Kidney (tissue), 10 donors: ENCODE measurements at regions not wholly inside any gene's neighbourhood (a gene's known extent, or its start where the extent isn't known, plus 50 kb on each side); places are given as distances from the start of the nearest gene placed in this dataset.
"Not testable (repeated sequence)": the region's sequence is repeated elsewhere in the genome, so short reads cannot be mapped to it uniquely, and the experiment has no call there.

ENCODE experiments used
- DNase-seq, 5 donors: peaks; one replicate each; pipeline ENCODE4 v3.0.0-alpha.2; 2013 to 2020
- FAIRE-seq: peaks from 2 replicates; lab custom pipeline; 2012; peaks lifted over from hg19 to GRCh38; lab: Jason Lieb, UNC
- H3K27ac ChIP-seq, 2 donors: one replicate each; pipeline ENCODE4 v1.7.0; 2013; ENCODE audit warnings: low read depth in 2 of 2, low read length in 2 of 2, inconsistent platforms in 1 of 2
- H3K27me3 ChIP-seq: one replicate; pipeline ENCODE4 v1.7.1; 2013; ENCODE audit warnings: low read length, inconsistent platforms; ENCODE audit not compliant: control insufficient read depth, insufficient read depth
- H3K36me3 ChIP-seq, 3 donors: one replicate each; pipeline versions ENCODE4 v1.7.0 to v1.7.1; 2013; ENCODE audit warnings: low read length in 3 of 3, control low read depth in 1 of 3, inconsistent platforms in 1 of 3; ENCODE audit not compliant: insufficient read depth in 3 of 3, control insufficient read depth in 2 of 3
- H3K4me1 ChIP-seq, 3 donors: one replicate each; pipeline versions ENCODE4 v1.7.0 to v1.7.1; 2013; ENCODE audit warnings: low read length in 3 of 3, inconsistent platforms in 1 of 3, low read depth in 1 of 3; ENCODE audit not compliant: control insufficient read depth in 2 of 3, insufficient read depth in 2 of 3
- H3K4me3 ChIP-seq, 3 donors: one replicate each; pipeline versions ENCODE4 v1.7.0 to v1.8.1; 2013; ENCODE audit warnings: low read length in 3 of 3, control low read depth in 1 of 3, inconsistent platforms in 1 of 3
- H3K9ac ChIP-seq, 3 donors: one replicate each; pipeline versions ENCODE4 v1.7.0 to v1.7.1; 2013; ENCODE audit warnings: low read length in 3 of 3, control low read depth in 1 of 3, inconsistent platforms in 1 of 3
- H3K9me3 ChIP-seq, 3 donors: one replicate each; pipeline versions ENCODE4 v1.7.0 to v1.7.1; 2013; ENCODE audit warnings: low read length in 3 of 3, control low read depth in 1 of 3, inconsistent platforms in 1 of 3; ENCODE audit not compliant: control insufficient read depth in 2 of 3, insufficient read depth in 1 of 3
- intact Hi-C: fragments of 100-400 bp; cut with DNase I; formaldehyde crosslinking; loops from one replicate; pipeline ENCODE4 v1.11.1; 2022
- donor health status: control.
- donor health status: control.
- donor health status: DM: yes; HTN: yes; CAD: no.
- donor health status: Normal renal cell carcinoma (clear cell type).

DNA sequence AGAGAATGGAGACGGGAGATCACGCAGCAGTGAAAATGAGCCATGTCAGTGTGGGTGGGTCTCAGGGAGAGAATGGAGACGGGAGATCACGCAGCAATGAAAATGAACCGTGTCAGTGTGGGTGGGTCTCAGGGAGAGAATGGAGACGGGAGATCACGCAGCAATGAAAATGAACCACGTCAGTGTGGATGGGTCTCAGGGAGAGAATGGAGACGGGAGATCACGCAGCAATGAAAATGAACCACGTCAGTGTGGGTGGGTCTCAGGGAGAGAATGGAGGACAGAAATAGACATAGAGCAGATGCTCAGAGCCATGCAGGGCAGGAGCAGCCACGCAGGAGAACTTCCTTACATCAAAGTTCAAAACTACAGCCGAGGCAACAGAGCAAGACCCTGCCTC, 89.8 kb upstream of the LPCAT1 start:
- H3K4me1 ChIP-seq, FAIRE-seq, H3K9ac ChIP-seq, H3K27ac ChIP-seq, H3K9me3 ChIP-seq, DNase-seq, intact Hi-C loops, H3K36me3 ChIP-seq, H3K27me3 ChIP-seq, H3K4me3 ChIP-seq: not testable (repeated sequence)

DNA sequence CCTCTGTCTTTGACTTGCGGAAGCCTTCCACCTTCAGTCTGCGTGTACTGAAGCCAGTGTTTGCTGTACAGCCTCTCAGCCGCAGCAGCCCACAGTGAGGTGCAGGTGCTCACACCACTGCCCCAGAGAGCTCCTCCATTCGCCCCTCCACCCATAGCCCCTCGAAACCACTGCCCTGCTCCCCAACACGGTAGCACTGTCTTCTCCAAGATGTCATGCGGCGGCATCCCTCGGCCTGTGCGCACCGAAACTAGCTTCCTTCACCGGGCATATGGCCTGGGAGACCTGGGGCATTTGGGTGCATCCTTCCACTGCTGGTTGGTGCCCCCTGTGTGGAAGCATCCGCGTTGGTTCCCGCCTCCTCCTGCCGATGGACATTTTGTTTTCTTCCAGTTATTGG, 86.8 kb upstream of the LPCAT1 start:
- H3K9ac ChIP-seq, H3K27me3 ChIP-seq, intact Hi-C loops, H3K27ac ChIP-seq, FAIRE-seq, H3K4me1 ChIP-seq, H3K4me3 ChIP-seq, DNase-seq, H3K9me3 ChIP-seq, H3K36me3 ChIP-seq: not testable (repeated sequence)

DNA sequence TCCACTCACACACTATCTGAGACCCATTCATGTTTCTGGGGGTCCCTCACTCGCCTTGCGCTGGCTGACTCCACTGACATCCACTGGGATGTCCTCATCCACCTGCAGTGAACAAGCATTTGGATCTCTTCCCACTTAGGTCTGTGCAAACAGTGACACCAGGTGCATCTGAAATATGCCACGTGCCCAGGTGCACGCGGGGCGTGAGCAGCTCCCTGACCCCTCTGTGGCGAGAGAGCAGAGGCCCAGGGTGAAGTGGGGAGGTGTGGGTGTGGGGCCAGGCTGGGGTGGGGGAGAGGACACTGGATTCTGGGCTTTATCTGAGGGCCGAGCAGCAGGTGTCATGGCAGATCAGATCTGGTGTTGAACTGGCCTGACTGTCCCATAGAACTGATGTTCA, 85.4 kb upstream of the LPCAT1 start:
- intact Hi-C loops, DNase-seq, H3K4me3 ChIP-seq, H3K36me3 ChIP-seq, H3K9ac ChIP-seq, H3K4me1 ChIP-seq, H3K27ac ChIP-seq, FAIRE-seq, H3K27me3 ChIP-seq, H3K9me3 ChIP-seq: not testable (repeated sequence)

DNA sequence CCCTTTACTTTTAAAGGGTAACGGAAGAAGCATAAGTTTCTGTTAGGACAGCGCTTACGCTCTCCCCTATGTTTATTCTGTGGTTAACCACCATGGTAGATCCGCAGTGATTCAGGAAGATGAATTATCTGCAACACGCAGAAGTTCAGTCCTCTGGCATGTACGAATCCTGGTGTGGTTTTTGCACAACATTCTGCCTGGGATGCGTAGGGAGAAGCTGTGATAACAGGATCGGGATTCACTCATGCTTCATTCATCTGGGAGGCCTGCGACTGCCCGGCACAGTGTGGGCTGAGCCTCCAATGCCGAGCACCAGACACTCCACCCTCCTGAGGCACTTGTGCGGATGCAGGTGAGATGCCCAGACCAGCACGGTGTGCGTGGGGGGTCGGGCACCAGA, 84.6 kb upstream of the LPCAT1 start:
- H3K27ac ChIP-seq, intact Hi-C loops, DNase-seq, H3K4me1 ChIP-seq, FAIRE-seq, H3K4me3 ChIP-seq, H3K27me3 ChIP-seq, H3K9me3 ChIP-seq, H3K36me3 ChIP-seq, H3K9ac ChIP-seq: not testable (repeated sequence)

DNA sequence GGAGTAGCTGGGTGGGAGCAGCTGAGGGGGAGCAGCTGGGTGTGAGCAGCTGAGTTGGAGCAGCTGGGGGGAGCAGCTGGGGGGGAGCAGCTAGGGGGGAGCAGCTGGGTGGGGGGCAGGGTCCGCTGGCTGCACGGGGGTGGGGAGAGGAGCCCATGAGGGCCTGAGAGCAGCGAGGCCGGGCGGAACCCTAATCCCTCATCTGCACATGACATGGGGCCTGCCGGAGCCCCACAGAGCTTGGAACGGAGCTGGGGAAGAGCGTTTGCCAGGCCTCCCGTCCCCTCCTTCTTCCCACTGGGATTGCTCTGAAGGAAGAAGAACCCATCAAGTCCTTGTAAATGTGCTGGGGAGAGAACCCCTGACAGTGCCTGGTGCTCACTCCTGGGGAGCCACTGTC, 83.2 kb upstream of the LPCAT1 start:
- H3K4me1 ChIP-seq, H3K36me3 ChIP-seq, FAIRE-seq, H3K9me3 ChIP-seq, intact Hi-C loops, DNase-seq, H3K9ac ChIP-seq, H3K27me3 ChIP-seq, H3K27ac ChIP-seq, H3K4me3 ChIP-seq: not testable (repeated sequence)

DNA sequence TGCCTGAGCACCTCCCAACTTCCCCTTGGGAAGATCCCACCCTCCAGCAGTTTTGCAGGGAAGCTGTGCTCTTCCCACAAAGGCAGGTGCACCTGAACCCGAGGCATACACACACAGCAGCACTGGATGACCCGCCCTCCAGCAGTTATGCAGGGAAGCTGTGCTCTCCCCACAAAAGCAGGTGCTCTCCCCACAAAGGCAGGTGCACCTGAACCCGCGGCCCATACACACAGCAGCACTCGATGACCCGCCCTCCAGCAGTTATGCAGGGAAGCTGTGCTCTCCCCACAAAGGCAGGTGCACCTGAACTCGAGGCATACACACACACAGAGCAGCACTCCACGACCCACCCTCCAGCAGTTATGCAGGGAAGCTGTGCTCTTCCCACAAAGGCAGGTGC, 80.2 kb upstream of the LPCAT1 start:
- H3K4me1 ChIP-seq, H3K9me3 ChIP-seq, H3K27ac ChIP-seq, DNase-seq, H3K36me3 ChIP-seq, intact Hi-C loops, FAIRE-seq, H3K27me3 ChIP-seq, H3K9ac ChIP-seq, H3K4me3 ChIP-seq: not testable (repeated sequence)

DNA sequence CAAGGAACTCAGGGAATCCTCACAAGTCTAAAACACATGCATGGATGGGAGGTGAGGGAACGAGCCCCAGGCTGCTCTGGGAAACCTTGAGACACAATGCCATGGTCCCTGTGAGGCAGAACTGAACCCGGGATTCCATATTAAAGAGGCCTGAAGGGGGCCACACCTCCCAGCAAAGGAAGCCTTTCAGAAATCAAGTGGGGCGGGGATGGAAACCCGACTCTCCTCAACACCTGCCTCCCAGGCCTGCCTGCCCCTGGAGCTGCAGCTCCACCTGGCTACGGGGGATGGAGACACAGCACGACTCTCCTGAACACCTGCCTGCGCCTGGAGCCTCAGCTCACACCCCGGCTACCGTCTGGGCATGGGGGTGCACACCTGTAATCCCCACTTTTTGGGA, 77.8 kb upstream of the LPCAT1 start:
- peak in 1 of 5 donors; percentile 12 for DNase-seq
- intact Hi-C loops, H3K27ac ChIP-seq, H3K4me1 ChIP-seq, FAIRE-seq, H3K9ac ChIP-seq, H3K36me3 ChIP-seq, H3K4me3 ChIP-seq, H3K9me3 ChIP-seq, H3K27me3 ChIP-seq: not testable (repeated sequence)
